Tibial nerve (tissue), 4 donors: ENCODE measurements at regions not wholly inside any gene's neighbourhood (a gene's known extent, or its start where the extent isn't known, plus 50 kb on each side); places are given as distances from the start of the nearest gene placed in this dataset.
A peak's percentile ranks its signal among the peaks of the same experiment; 100 is the strongest.

Experiments used
- DNase-seq, 2 donors: peaks; one replicate each; pipeline ENCODE4 v3.0.0-alpha.2; 2019; ENCODE audit warnings: low spot score in 2 of 2
- H3K27ac ChIP-seq, 4 donors: fragments of 200-600 bp; sonication (generic) in 3 of 4; one replicate each; pipeline ENCODE4 v1.5.1; 2017 to 2019; ENCODE audit warnings: mild to moderate bottlenecking in 1 of 4
- H3K27me3 ChIP-seq, 2 donors: fragments of 200-600 bp; sonication (generic) in 1 of 2; one replicate each; pipeline versions ENCODE4 v1.5.1 to v1.6.0; 2017 to 2019
- H3K36me3 ChIP-seq, 3 donors: fragments of 200-600 bp; sonication (generic); one replicate each; pipeline ENCODE4 v1.5.1; 2018 to 2019
- H3K4me1 ChIP-seq, 4 donors: fragments of 200-600 bp; sonication (generic) in 3 of 4; one replicate each; pipeline ENCODE4 v1.5.1; 2017 to 2019
- H3K4me3 ChIP-seq, 4 donors: fragments of 200-600 bp; sonication (generic) in 3 of 4; one replicate each; pipeline ENCODE4 v1.5.1; 2017 to 2019; ENCODE audit warnings: mild to moderate bottlenecking in 1 of 4, moderate library complexity in 1 of 4
- H3K9me3 ChIP-seq, 4 donors: fragments of 200-600 bp; sonication (generic) in 3 of 4; one replicate each; pipeline ENCODE4 v1.5.1; 2017 to 2019
- EP300 ChIP-seq, 2 donors: sonication (generic); formaldehyde crosslinking; IDR thresholded peaks; one replicate each; pipeline ENCODE4 v1.6.1; 2017; ENCODE audit warnings: antibody characterized with exemption in 2 of 2, mild to moderate bottlenecking in 1 of 2
- POLR2A ChIP-seq, 2 donors: fragments of 450-650 bp; IDR thresholded peaks; one replicate each; pipeline ENCODE4 v1.6.1; 2017; ENCODE audit warnings: antibody characterized with exemption in 2 of 2, mild to moderate bottlenecking in 2 of 2, moderate library complexity in 2 of 2
- WGBS, 2 donors: methylation state at CpG; one replicate each; pipeline ENCODE4 v1.1.5; 2018; 5-methylcytosine and 5-hydroxymethylcytosine counted together
- TF ChIP-seq, protein P1 (sequence below), 5 experiments: fragments of 200-600 bp in 3 of 5; fragments of 450-650 bp in 2 of 5; sonication (generic) in 3 of 5; IDR thresholded peaks; one replicate each; pipeline ENCODE4 v1.5.1; 2016 to 2019; ENCODE audit warnings: antibody characterized with exemption in 5 of 5, mild to moderate bottlenecking in 3 of 5, moderate library complexity in 2 of 5

DNA sequence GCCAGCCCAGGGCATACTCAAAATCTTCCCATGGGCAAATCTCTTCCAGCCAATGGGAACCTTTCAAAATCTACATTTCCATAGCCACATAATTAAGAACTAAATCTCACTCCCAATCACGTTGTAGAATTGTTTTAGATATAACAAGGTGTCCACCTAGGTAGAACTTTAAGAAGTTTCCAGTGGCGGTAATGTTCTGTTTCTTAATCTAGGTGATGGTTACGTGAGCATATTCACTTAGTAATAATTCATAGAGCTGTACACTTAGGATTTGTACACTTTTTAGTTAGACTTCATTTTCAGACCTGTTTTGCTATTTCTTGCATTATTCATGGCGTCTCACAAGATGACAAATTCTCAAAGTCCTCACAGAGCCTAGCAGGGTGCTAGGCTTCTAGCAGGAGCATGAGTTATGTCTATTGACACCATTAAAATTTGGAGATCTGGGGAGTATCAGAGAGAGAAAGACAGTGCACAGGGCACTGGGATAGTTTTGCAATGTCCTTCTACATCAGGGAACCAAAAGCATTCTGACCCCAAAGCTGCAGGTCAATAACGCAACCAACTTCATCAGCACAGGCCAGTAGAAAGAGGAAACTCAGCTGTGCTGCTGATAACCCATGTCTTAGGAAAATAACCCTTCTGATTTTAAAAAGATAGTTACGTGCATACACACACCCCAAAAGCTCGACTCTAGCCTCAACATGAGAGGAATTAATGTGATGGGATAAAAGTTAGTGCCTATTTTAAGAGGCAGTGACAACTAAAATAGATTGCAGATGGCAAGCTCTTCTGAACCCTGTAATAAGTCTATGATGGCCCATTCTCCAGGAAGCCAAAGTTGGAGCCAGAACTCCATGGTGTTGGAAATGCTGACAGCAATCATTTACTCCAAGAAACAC, 518.1 kb upstream of the JARID2 start:
- 90% methylated on average over 7 of the region's 7 CpGs for WGBS, 2 donors
- no peak overlapping the region for H3K4me3 ChIP-seq
- H3K27ac ChIP-seq = peak overlapping the region in 2 of 4 donors; percentile 3 to 41
- TF ChIP-seq, protein P1, sequence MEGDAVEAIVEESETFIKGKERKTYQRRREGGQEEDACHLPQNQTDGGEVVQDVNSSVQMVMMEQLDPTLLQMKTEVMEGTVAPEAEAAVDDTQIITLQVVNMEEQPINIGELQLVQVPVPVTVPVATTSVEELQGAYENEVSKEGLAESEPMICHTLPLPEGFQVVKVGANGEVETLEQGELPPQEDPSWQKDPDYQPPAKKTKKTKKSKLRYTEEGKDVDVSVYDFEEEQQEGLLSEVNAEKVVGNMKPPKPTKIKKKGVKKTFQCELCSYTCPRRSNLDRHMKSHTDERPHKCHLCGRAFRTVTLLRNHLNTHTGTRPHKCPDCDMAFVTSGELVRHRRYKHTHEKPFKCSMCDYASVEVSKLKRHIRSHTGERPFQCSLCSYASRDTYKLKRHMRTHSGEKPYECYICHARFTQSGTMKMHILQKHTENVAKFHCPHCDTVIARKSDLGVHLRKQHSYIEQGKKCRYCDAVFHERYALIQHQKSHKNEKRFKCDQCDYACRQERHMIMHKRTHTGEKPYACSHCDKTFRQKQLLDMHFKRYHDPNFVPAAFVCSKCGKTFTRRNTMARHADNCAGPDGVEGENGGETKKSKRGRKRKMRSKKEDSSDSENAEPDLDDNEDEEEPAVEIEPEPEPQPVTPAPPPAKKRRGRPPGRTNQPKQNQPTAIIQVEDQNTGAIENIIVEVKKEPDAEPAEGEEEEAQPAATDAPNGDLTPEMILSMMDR (IDR thresholded peaks at IDR 0.05) = no peak
- TF ChIP-seq POLR2A (IDR thresholded peaks at IDR 0.05) (no peak), EP300 (IDR thresholded peaks at IDR 0.05) (peak in 1 of 2 donors; percentile 50)
- no peak for DNase-seq
- H3K4me1 ChIP-seq = no peaks in the 10 kb centered on the region
- no peaks in the 10 kb centered on the region for H3K9me3 ChIP-seq
- no peaks in the 10 kb centered on the region for H3K27me3 ChIP-seq
- H3K36me3 ChIP-seq = no peaks in the 10 kb centered on the region

DNA sequence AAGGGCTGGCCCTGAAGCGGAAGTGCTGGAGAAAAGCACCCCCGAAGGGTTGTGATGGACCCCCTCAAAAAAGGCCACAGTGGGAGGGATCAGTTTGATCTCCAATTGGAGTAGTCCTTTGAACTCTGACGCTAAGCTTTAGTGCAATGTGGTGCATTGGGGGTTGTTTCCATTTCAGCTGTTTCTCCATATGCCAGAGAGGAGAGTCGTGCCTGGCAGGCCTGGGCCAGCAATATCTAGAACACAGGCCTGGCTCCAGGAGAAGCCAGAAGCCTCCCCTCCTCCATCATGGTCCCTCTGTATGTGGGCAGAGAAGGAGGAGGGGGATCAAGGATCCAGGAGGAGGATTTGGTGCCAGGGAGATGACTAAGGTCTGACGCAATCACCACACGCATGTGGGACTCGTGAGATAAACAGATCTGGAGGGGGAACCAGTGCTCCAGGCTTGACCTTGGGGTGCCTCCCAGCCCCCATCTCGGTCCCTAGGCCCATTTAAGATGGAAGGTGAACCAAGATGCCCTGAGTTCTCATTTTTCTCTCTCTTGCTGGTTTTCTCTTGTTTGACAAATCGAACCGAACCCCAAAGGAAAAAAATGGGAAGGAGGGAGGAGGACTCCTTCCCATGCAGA, 517.4 kb upstream of the JARID2 start:
- Histone ChIP-seq H3K9me3 (no peaks in the 10 kb centered on the region), H3K27me3 (no peaks in the 10 kb centered on the region), H3K4me1 (no peaks in the 10 kb centered on the region), H3K4me3 (no peak overlapping the region), H3K27ac (peak overlapping the region in 2 of 4 donors; percentile 41 to 48), H3K36me3 (no peaks in the 10 kb centered on the region)
- TF ChIP-seq, protein P1 (IDR thresholded peaks at IDR 0.05) = no peak
- no peak for TF ChIP-seq POLR2A (IDR thresholded peaks at IDR 0.05)
- peak in 1 of 2 donors; percentile 41 for TF ChIP-seq EP300 (IDR thresholded peaks at IDR 0.05)
- DNase-seq = peak in 1 of 2 donors; percentile 53
- 76 to 81% methylated on average over 10 of the region's 10 CpGs for WGBS, 2 donors

DNA sequence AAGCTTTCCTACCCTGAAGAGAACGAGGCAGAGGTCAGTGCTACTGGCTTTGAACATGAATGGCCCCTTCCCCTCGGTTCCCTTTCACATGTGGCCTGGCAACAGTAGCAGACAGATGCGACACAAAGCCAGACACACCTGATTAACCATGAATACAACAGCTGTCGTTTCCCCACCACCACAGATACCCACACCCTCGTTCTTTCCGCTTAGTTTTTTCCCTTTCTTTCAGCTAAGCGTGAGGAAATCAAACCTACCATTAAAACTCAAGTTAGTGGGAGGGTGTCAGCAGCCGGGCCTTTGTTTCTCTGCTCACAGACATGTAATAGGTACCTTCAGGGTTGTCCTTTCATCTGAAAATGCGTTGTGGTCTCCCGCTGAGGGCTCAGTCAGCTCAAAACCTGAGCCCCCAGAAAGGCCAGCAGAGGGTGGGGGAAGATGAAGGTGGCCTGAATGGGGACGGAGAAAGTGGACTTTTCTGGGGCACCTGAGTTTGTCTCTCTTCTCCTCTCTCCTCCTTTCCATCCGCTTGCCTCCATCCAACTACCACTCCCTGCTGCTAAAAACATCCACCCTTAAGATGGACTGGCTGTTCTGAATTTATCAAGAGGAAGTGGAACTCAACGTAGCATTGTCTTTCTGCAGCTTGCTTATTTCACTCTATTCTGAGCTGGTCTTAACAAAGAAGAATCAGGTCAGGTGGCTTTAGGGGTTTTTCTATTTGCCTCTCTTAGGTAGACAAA, 516.6 kb upstream of the JARID2 start:
- H3K27me3 ChIP-seq = no peaks in the 10 kb centered on the region
- no peak overlapping the region for H3K4me3 ChIP-seq
- no peak for DNase-seq
- no peaks in the 10 kb centered on the region for H3K36me3 ChIP-seq
- H3K9me3 ChIP-seq = no peaks in the 10 kb centered on the region
- TF ChIP-seq EP300 (IDR thresholded peaks at IDR 0.05) (no peak), POLR2A (IDR thresholded peaks at IDR 0.05) (no peak)
- TF ChIP-seq, protein P1 (IDR thresholded peaks at IDR 0.05) = no peak
- 75 to 77% methylated on average over 13 of the region's 13 CpGs for WGBS, 2 donors
- H3K27ac ChIP-seq = peak overlapping the region in 1 of 4 donors; percentile 48
- peaks cover 0 to 4% (median 0%) of the 10 kb centered on the region in 4 donors for H3K4me1 ChIP-seq

DNA sequence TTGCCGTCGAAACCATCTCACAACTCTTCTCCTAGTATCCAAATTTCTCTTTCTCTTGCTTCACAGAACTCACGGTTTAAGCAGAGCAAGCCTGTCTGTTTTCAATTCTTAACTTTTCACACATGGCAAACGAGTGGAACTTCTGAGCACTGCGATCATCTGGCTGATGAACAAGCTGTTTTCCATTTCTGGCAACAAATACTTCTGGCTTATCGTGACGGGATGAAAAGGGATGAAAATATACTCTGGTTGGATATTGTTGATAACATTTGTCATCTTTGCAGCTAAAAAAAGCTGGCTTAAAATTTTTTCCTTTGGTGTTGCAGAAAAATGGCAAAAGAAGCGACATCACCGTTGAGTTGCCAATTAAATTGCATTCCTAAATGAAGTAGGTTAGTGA, 515.2 kb upstream of the JARID2 start:
- DNase-seq = no peak
- H3K27me3 ChIP-seq = no peaks in the 10 kb centered on the region
- TF ChIP-seq EP300 (IDR thresholded peaks at IDR 0.05) = no peak
- no peak for TF ChIP-seq POLR2A (IDR thresholded peaks at IDR 0.05)
- TF ChIP-seq, protein P1 (IDR thresholded peaks at IDR 0.05) = no peak
- H3K4me1 ChIP-seq = peaks cover 0 to 10% (median 4%) of the 10 kb centered on the region in 4 donors
- H3K36me3 ChIP-seq = no peaks in the 10 kb centered on the region
- H3K9me3 ChIP-seq = no peaks in the 10 kb centered on the region
- no peak overlapping the region for H3K4me3 ChIP-seq
- H3K27ac ChIP-seq = no peak overlapping the region
- 72 to 84% methylated on average over 9 of the region's 9 CpGs for WGBS, 2 donors
